Caco-2 (cell line): ENCODE measurements at regions not wholly inside any gene's neighbourhood (a gene's known extent, or its start where the extent isn't known, plus 50 kb on each side); places are given as distances from the start of the nearest gene placed in this dataset.

ENCODE experiments used
- BruUV-seq: library from RNA; stranded (reverse); fragments of 400-500 nt; replicated peaks from 2 replicates; lab custom pipeline; 2021; lab: Mats Ljungman, UMichigan
- CTCF ChIA-PET: fragments of 300-600 bp; sonication (Branson Sonifier 250); formaldehyde crosslinking; loops from one replicate; lab custom pipeline; 2022; ENCODE audit warnings: antibody characterized with exemption; lab: Charles Lee
- POLR2A ChIA-PET: fragments of 300-600 bp; sonication (Branson Sonifier 250); formaldehyde crosslinking; loops from one replicate; lab custom pipeline; 2022; ENCODE audit warnings: antibody characterized with exemption; lab: Charles Lee
- DNase-seq, 2 experiments: peaks; one replicate each; pipeline versions ENCODE4 v3.0.0 to v3.0.0-alpha.2; 2020 to 2022
- H3K27me3 ChIP-seq: replicated peaks from 2 replicates; pipeline ENCODE4 v1.6.0; 2011; ENCODE audit warnings: low read length; ENCODE audit not compliant: control insufficient read depth, insufficient read depth
- H3K36me3 ChIP-seq: 2 replicates; pipeline ENCODE4 v1.5.1; 2011; ENCODE audit warnings: low read length; ENCODE audit not compliant: control insufficient read depth, insufficient read depth
- H3K4me1 ChIP-seq: fragments of 250-450 bp; sonication (Bioruptor Pico); 2 replicates; pipeline ENCODE4 v1.5.1; 2020; ENCODE audit warnings: mild to moderate bottlenecking
- H3K4me3 ChIP-seq: 2 replicates; pipeline ENCODE4 v1.5.1; 2011; ENCODE audit warnings: low read depth, mild to moderate bottlenecking, control low read depth, low read length
- H3K9me3 ChIP-seq: fragments of 250-450 bp; sonication (Bioruptor Pico); 2 replicates; pipeline ENCODE4 v1.5.1; 2020; ENCODE audit warnings: mild to moderate bottlenecking, moderate library complexity
- H3K27ac Mint-ChIP-seq: one replicate; pipeline ENCODE4 v1.8.0; 2022; ENCODE audit warnings: mixed read lengths; ENCODE audit not compliant: unreplicated experiment
- H3K27me3 Mint-ChIP-seq: one replicate; pipeline ENCODE4 v1.8.0; 2022; ENCODE audit warnings: mixed read lengths; ENCODE audit not compliant: insufficient read depth, unreplicated experiment
- H3K36me3 Mint-ChIP-seq: one replicate; pipeline ENCODE4 v1.8.0; 2022; ENCODE audit warnings: mild to moderate bottlenecking, mixed read lengths; ENCODE audit not compliant: insufficient read depth, unreplicated experiment
- H3K4me1 Mint-ChIP-seq: one replicate; pipeline ENCODE4 v1.8.0; 2022; ENCODE audit warnings: low read depth, mixed read lengths; ENCODE audit not compliant: unreplicated experiment
- H3K4me3 Mint-ChIP-seq: one replicate; pipeline ENCODE4 v1.8.0; 2022; ENCODE audit warnings: mild to moderate bottlenecking, moderate library complexity, mixed read lengths; ENCODE audit not compliant: unreplicated experiment
- H3K9me3 Mint-ChIP-seq: one replicate; pipeline ENCODE4 v1.8.0; 2022; ENCODE audit warnings: mixed read lengths; ENCODE audit not compliant: unreplicated experiment
- intact Hi-C: fragments of 100-400 bp; cut with micrococcal nuclease; formaldehyde crosslinking; loops from one replicate; pipeline ENCODE4 v1.10.0; 2022; ENCODE audit not compliant: unreplicated experiment
- TF ChIP-seq, protein P1 (sequence below), 2 experiments: fragments of 200-600 bp in 1 of 2; IDR thresholded peaks; 1 replicate in 1 of 2; 2 replicates in 1 of 2; pipeline versions ENCODE4 v1.5.1 to v1.8.0; 2011 to 2022; ENCODE audit warnings: antibody characterized with exemption in 1 of 2, control low read depth in 1 of 2, inconsistent platforms in 1 of 2, low read depth in 1 of 2, low read length in 1 of 2, mild to moderate bottlenecking in 1 of 2, moderate library complexity in 1 of 2; ENCODE audit not compliant: insufficient read depth in 1 of 2, severe bottlenecking in 1 of 2, unreplicated experiment in 1 of 2

DNA sequence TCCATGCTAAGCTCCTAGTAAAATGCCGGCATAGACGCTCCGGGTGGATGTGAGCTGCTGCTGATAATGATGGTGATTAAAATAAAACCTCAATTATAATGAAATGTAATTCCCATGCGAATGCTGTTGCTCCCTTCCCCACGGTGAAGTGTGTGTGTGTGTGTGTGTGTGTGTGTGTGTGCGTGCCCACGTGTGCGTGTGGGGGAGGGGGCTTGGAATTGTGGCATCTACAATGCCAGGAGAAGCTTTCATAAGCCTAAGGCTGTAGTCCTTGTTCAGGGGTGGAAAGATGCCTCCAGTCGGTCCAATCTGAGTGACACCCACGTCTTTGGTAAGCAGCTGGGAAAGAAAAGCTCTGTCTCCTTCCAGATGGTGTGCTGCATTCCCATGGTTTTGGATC is 137.9 kb downstream of the CDH26 start:
- BruUV-seq = no TSS peak
- DNase-seq = peak in 1 of 2 experiments; percentile 29

DNA sequence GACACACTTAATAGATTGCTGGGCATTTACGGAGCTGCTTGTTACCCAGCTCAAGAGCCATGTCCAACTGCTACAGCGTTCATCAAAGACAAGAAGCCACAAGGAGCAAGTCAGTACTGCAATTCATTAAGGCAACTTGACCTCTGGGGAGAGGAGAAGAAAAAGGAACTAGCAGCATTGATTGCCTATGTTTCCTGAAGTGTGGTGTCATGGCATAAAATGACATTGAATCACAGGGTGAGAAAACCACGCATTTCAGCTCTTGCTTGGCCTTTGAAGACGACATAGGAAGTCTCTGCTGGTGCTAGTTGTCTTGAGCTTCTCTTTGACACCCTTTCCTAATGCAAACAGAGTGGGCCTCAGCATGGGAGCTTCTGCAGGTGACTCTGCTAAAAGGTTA is 139.1 kb downstream of the CDH26 start:
- H3K4me3 Mint-ChIP-seq = no peak overlapping the region
- peaks cover 1% of the 10 kb centered on the region; the same call in 1 of the 2 replicates for H3K27me3 ChIP-seq
- H3K4me1 ChIP-seq = no peaks in the 10 kb centered on the region
- no peaks in the 10 kb centered on the region for H3K4me1 Mint-ChIP-seq
- no peak for DNase-seq
- H3K27ac Mint-ChIP-seq = no peak overlapping the region
- intact Hi-C loops = no loop called here
- H3K36me3 ChIP-seq = no peaks in the 10 kb centered on the region
- no TSS peak for BruUV-seq
- peaks cover 21% of the 10 kb centered on the region for H3K9me3 Mint-ChIP-seq
- H3K27me3 Mint-ChIP-seq = peaks cover 16% of the 10 kb centered on the region
- H3K4me3 ChIP-seq = no peak overlapping the region
- CTCF ChIA-PET = no interaction called here
- POLR2A ChIA-PET = no interaction called here
- no peaks in the 10 kb centered on the region for H3K36me3 Mint-ChIP-seq
- peaks cover 11% of the 10 kb centered on the region for H3K9me3 ChIP-seq
- TF ChIP-seq, protein P1, sequence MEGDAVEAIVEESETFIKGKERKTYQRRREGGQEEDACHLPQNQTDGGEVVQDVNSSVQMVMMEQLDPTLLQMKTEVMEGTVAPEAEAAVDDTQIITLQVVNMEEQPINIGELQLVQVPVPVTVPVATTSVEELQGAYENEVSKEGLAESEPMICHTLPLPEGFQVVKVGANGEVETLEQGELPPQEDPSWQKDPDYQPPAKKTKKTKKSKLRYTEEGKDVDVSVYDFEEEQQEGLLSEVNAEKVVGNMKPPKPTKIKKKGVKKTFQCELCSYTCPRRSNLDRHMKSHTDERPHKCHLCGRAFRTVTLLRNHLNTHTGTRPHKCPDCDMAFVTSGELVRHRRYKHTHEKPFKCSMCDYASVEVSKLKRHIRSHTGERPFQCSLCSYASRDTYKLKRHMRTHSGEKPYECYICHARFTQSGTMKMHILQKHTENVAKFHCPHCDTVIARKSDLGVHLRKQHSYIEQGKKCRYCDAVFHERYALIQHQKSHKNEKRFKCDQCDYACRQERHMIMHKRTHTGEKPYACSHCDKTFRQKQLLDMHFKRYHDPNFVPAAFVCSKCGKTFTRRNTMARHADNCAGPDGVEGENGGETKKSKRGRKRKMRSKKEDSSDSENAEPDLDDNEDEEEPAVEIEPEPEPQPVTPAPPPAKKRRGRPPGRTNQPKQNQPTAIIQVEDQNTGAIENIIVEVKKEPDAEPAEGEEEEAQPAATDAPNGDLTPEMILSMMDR (IDR thresholded peaks at IDR 0.05; ENCODE audit: insufficient read depth in 1 of 2, low read depth in 1 of 2, low read length in 1 of 2, severe bottlenecking in 1 of 2, unreplicated experiment in 1 of 2) = no peak

More for the DNA sequence above, 137.9 kb downstream of the CDH26 start:
- Histone ChIP-seq H3K36me3 (no peaks in the 10 kb centered on the region), H3K9me3 (peaks cover 16% of the 10 kb centered on the region), H3K27me3 (peaks cover 1% of the 10 kb centered on the region; the same call in 1 of the 2 replicates), H3K4me3 (no peak overlapping the region), H3K4me1 (no peaks in the 10 kb centered on the region)
- Mint-ChIP-seq H3K9me3 (peaks cover 26% of the 10 kb centered on the region), H3K4me1 (no peaks in the 10 kb centered on the region), H3K4me3 (no peak overlapping the region), H3K27me3 (peaks cover 13% of the 10 kb centered on the region), H3K27ac (no peak overlapping the region), H3K36me3 (no peaks in the 10 kb centered on the region)
- CTCF ChIA-PET = no interaction called here
- TF ChIP-seq, protein P1 (IDR thresholded peaks at IDR 0.05; ENCODE audit: insufficient read depth in 1 of 2, low read depth in 1 of 2, low read length in 1 of 2, severe bottlenecking in 1 of 2, unreplicated experiment in 1 of 2) = no peak
- POLR2A ChIA-PET = no interaction called here
- intact Hi-C loops = no loop called here

DNA sequence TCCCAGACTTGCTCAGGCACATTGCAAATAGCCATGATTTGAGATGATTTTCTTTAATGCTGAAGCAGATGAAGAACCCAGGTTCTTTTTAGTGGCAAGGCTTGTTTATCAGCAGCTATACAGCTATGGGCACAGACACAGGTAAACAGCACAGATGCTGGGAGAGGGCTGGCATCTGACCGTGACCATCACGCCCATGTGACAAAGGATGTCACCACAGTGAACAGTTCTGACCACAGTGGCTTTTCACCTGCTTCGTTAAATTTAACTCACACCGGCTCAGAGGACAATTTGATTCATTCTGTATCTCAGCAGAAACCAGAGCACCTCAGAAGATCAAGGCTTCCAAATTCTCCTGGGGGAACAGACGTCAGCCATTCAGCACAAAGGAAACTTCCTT is 142.6 kb downstream of the CDH26 start:
- no TSS peak for BruUV-seq
- 0 out of 2 replicates have a peak, but pooled peaks cover 1% of the 10 kb centered on the region for H3K27me3 ChIP-seq
- no peaks in the 10 kb centered on the region for H3K9me3 ChIP-seq
- Mint-ChIP-seq H3K9me3 (peaks cover 17% of the 10 kb centered on the region), H3K27ac (no peak overlapping the region), H3K4me1 (no peaks in the 10 kb centered on the region), H3K4me3 (no peak overlapping the region), H3K27me3 (peaks cover 14% of the 10 kb centered on the region), H3K36me3 (no peaks in the 10 kb centered on the region)
- no peaks in the 10 kb centered on the region for H3K4me1 ChIP-seq
- intact Hi-C loops = no loop called here
- POLR2A ChIA-PET = no interaction called here
- TF ChIP-seq, protein P1 (IDR thresholded peaks at IDR 0.05; ENCODE audit: insufficient read depth in 1 of 2, low read depth in 1 of 2, low read length in 1 of 2, severe bottlenecking in 1 of 2, unreplicated experiment in 1 of 2) = no peak
- H3K4me3 ChIP-seq = no peak overlapping the region
- CTCF ChIA-PET = interaction anchor here (0.6 kb wide), 1 partner anchor 262 kb away, joined by 5 read pairs; no protein-coding TSS in a partner anchor
- H3K36me3 ChIP-seq = no peaks in the 10 kb centered on the region
- no peak for DNase-seq
